HUDEP-2 (cell line): ENCODE measurements at regions not wholly inside any gene's neighbourhood (a gene's known extent, or its start where the extent isn't known, plus 50 kb on each side); places are given as distances from the start of the nearest gene placed in this dataset.
"Not testable (repeated sequence)": the region's sequence is repeated elsewhere in the genome, so short reads cannot be mapped to it uniquely, and the experiment has no call there.

Source experiments
- DNase-seq, 76 experiments: peaks; one replicate each; lab custom pipeline; 2025; ENCODE audit not compliant: unreplicated experiment in 76 of 76; lab: John Stamatoyannopoulos, UW

DNA sequence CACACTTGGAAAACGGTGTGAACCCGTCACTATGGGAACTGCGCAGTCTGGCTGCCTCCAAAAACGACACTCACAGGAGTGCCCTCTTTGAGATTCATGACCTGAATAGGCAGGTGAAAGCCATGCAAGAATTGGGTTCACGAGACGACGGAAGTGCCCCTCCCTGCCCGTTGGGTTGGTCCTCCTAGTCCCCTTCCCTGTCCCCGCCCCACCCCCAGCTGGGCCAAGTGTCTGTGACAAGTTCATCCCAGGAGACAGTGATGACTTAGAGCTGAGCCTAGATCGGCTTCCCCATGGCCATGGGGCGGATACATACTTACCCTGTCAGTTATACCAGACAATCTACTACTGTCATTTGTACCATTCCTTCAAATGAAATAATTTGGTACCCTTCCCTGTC lies 1137.7 kb upstream of the CHAC2 start:
- DNase-seq = no peak

DNA sequence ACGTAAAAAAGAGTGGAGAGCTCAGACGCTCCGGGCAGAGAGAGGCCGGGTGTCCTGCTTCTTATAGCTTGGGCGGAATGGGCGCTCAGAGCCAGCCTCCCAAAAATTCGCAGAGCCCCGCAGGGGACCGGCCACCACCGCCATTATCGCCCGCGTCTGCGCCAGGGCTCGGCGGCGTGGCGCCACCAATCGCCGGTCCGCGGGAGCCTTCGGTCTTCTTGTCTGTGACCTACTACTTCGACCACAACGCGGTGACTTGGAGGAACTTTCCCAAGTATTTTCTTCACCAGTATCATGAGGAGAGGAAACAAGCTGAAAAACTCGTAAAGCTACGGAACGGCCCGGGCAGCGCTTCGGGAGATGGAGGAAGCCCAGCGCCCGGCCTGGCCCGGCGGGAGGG lies 1138.1 kb upstream of the CHAC2 start:
- DNase-seq = no peak

DNA sequence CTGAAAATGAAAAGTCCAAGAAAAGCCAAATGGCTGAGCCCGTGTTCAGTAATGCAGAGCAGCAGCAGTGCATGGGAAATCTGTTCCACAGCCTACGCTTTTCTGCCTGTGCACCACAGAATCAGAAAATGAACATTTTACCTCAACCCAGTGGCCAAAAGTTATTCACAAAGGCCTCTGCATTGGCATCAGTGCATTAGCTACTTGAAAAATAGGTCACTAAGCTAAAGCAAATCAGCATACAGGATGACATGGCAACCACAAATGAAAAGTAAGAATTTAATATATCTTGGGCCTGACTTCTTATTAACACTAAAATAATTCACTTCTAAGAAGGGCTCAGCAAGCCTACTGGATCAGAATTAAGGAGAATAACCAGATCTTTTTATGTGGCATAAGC lies 1145.3 kb upstream of the CHAC2 start:
- no peak for DNase-seq

DNA sequence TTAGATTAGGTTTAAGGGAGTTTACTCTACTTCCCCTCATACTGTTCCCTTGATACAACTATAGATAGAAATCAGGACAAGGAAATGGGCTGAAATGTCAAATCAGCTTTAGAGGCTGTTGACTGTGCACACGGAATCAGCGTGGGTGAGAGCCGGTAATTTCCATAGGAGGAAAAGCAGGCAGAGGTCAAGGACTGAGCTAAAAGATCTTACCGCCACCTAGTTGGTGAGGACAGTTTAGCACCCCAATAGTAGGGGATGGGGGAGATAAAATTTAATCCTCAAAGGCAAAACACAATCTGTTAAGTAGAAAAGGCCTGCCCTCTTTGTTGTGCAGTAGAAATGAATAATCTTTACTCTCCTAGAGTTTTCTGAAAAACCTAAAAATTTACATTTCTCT lies 1154.5 kb upstream of the CHAC2 start:
- DNase-seq = no peak

DNA sequence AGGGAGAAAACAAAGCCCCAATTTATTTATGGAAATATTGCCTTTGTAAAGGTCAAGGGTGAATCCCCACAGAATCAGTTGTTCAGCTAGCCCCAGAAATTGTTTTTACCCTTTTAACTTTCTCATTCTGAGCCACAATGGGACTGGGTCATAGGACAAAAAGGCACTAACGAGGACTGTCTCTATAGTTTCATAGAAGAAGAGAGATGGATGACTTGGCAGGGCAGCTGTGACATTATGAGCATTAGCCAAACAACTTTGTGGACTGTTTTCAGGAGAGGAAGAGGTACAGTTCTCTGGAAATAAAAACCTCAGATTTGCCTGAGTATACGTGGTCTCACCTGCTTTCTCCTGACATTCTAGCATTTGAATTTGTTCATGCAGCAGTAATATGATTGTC lies 1155.8 kb upstream of the CHAC2 start:
- no peak for DNase-seq

DNA sequence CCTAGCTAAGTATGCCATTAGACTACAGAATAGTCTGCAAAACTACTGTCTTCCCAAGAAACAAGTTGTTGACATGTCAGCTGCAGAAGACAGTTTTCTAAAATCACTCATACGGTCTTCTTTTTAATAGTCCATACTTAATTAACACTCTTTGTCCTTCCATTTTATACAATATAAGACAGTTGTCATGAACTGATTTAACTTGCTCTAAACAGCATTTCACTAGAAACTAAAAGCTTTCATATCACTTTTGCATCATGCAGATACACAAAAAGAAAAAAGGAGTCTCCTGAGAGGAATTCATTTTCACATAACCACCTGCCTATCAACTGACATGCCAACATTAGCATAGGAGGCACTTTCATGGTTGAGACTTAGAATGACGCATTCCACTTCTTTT lies 1159.6 kb upstream of the CHAC2 start:
- DNase-seq = no peak

DNA sequence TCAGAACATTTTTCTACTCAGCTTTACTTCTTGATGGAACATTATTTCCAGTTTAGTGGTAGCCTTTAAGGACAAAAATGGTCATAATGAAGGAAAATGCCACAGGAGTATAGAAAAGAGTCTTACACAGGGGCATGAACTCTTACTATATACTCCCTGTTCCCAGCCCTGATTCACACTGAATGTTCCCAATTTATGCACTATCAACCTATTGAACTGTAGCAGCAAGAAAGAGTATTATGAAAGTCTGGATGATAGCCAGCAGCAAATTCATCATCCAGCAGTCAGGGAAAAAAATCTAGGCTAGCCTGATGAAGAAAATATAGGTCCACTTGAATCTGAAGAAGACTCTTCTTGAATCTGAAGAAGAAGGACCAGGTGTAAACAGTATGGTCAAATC lies 1170.3 kb upstream of the CHAC2 start:
- no peak for DNase-seq

DNA sequence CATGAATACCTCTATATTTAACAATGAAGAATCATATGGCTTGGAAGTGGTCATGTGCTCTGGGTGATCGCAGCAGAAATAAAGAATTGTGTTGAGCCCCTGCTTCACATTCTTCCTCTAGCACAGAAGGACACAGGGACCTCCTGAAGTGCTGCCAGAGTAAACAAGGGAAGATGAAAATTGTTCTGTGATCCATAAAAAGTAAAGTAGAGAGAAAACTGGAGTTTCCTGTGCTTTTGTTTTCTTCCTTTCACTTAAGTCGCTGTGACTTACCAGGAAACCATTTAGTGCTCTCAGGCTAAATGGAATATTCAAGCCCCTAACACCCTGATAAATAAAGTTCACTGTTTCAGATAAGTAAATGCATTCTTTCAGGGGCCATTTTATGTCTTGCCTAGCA lies 1173.6 kb upstream of the CHAC2 start:
- DNase-seq = no peak

DNA sequence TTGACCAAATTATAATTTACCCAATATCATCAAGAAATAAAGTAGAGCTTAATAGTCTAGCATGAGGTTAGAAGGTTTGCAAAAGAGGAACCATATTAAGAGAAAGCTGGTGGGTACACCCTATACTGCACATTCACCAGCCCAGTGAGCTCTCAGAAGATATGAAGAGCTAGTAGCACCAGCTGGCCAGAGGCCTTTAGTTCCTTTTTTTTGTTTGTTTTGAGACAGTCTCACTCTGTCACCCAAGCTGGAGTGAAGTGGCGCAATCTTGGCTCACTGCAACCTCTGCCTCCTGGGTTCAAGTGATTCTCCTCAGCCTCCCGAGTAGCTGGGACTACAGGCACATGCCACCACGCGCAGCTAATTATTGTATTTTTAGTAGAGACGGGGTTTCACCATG lies 1183.5 kb upstream of the CHAC2 start:
- not testable (repeated sequence) for DNase-seq

DNA sequence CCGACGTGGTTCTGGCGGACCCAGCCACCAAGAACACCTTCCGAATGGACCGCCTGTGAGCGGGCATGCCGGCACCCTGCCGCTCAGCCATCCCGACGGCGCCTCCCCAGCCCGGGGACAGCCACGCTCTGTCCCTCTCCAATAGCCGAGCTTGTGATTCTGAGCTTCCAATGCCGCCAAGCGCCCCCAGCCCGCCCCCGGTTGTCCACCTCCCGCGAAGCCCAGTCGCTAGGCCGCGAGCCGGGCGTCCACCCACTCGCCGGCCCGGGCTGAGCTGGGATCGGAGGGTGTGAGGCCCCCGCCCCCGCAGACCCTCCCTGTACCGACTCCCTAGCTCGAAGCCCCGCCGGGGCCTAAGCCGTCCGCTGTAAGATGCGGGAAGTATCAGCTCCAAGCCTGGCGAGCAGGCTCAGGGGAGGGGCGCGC lies 1195.1 kb upstream of the CHAC2 start:
- DNase-seq = no peak

DNA sequence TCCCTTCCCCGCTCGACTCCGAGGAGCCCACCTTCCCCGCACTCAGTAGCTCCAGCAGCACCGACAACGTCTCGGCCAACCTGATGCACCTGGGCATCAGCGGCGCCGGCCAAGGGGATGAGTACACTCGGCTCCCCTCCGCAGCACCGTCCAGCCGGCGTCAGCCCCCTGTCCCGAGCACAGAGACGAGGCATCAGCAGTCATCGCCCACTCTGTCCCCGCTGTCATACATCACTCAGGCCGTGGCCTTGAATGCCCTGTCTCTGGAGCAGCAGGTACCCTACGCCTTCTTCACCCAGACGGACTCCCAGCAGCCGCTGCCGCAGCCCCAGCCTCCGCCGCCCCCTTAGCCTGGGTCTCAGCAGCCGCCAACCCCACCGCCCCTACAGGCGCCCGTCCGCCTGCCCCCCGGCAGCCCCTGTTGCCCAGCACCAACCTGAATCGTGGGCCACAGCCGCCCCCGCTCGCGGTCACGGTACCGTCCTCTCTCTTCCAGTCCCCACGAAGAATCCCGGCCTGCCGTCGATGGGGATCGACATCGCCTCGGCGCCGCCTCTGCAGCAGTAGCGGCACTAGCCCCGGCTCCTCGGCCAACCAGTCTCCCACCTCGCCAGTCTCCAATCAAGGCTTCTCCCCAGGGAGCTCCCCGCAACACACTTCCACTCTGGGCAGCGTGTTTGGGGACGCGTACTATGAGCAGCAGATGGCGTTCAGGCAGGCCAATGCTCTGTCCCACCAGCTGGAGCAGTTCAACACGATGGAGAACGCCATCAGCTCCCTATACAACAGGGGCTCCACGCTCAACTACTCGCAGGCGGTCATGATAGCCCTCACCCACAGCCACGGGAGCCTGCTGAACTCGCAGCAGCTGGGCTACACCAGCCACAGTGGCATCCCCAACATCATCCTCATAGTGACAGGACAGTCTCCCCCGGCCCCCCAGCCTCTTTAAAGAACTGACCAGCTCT lies 1195.9 kb upstream of the CHAC2 start:
- DNase-seq = no peak

DNA sequence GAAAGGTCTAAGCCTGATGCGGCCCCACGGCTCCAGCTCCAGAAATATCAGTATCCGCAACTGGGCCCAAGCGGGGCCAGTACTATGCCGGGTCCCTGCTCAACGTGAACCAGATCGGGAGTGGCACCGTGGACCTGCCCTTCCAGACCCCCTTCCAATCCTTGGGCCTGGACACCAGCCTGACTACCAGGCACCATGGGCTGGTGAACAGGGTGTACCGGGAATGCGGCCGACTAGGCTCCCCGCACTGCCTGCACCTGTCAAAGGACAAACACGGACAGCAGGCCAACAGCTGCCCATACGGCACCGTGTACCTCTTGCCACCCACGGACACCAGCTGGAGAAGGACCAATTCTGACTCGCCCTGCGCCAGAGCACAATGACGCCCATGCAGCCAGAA lies 1196.9 kb upstream of the CHAC2 start:
- DNase-seq = no peak

DNA sequence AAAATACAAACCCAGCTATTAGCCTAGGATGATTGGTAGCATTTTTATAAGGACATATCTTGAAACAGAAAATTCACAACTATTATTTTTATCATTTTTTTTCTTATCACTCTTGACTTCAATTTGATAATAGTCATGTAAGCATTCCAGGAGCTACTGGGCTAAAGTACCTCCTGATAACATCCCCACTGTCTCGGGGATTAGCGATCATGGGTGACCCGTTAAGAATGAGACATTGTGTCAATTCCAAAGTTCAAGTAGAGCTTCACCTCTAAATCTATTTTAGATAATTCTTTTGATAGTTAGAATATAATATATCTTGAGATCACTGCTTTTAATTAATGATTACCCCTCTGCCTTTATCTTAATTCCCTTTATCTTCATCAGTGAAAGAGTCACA lies 1204.5 kb upstream of the CHAC2 start:
- DNase-seq = no peak

DNA sequence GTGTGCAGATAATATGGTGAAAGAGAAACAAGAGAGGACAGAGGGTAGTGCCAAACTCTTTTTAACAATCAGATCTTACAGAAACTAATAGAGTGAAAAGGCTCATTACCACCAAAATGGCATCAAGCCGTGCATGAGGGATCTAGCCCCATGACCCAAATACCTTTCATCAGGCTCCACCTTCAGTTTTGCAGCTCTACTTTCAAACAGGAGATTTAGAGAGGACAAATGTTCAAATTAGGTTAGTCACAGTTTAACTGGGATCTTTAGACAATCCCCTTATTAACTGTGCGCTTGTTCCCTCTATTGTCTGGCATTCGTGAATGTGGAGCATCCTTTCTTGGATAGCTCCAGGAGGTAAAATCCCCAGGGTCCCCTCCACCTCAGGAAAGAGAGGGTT lies 1209.3 kb upstream of the CHAC2 start:
- DNase-seq = no peak

DNA sequence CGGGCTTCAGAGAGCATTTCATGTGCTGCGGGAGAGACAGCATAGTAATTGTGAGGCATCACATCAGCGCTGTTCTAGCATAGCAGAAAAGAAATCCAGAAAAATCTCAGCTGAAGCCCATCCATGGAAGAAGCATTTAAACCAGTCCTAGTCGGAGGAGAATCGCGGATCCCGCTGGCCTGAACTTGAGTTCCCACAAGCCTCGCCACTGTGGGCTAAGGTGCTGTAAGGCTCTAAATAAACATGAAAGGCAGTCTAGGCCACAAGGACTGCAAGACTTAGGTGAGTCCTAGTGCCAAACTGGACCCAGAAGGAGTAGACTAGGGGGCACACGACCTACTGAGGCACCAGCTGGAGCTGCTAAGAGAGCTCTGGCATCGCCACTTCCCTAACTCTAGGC lies 1225.3 kb upstream of the CHAC2 start:
- no peak for DNase-seq

DNA sequence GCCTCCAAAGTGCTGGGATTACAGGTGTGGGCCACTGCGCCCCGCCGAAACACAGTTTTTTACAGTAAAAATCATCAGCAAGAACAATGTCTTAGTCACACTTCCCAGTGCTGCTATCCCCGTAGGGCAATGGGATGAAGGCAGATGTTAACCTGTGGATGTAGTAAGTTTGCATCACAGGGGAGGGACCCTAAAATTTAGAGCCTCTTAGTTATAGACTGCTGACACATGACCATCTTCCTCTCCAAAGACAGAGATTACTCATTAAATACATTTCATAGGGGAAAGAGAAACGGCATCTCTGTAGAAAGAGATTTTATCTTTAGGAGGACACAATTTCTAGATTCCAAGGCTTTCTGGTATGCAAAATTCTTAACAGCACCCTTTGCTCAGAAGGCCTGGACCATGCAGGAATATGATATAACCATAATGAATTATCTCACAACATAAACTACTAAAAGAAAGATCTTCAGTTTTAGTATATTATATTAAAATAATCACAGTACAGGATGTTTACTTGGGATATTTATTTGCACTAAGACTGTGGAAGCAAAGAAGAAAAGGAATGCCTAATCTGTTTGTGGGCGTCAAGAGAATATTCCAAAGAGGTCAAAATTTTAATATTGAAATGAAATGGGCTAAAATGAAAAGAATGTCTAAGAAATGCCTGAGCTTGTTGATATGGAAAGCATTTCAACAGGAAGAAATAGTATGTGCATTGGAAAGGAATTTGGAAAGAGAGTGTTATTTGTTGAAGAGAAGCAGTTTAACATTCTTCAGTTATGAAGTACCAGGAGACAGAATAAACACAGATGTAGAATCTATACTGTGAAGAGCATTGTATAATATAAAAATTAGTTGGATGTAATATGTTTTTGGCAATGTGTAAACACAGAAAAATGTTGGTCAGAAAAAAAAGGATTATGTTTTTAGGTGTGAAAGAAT lies 1228.3 kb upstream of the CHAC2 start:
- no peak for DNase-seq

DNA sequence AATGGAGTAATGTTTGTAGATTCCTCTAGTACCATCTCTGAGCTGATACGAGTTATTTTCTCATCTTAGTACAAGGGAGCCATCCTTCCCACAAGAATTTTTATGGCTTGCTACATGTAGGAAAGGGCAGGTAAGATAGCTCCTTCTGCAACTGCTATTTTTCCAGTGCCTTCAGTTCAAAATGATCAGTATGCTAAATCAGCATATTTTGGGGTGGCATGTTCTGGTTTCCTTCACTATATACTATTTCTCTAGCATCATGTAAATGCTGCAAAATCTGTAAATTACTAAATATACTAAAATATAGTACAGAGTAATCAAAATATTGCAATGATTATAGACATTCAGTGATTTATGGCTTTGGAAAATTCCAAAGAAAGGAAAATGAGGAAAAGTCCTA lies 1230.0 kb upstream of the CHAC2 start:
- no peak for DNase-seq

DNA sequence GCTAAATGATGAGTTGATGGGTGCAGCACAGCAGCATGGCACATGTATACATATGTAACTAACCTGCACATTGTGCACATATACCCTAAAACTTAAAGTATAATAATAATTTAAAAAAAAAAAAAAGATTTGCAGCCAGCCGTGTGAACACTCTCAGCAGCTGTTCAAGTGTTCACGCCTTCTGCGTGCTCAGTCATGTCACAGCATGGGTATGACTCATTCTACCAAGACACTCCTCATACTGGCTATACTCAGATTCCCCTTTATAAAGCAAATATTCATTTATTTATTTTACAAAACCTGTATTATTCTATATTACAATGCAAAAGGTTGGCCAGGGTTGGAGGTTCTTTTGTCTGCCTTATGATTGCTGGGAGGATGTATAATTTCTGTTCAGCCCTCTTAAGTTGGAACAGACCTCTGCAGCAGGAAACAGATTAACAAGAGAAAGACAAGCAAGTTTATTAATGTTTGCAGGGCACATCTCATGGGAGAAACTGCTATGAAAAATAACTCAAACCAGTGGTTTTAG lies 1230.6 kb upstream of the CHAC2 start:
- no peak for DNase-seq

DNA sequence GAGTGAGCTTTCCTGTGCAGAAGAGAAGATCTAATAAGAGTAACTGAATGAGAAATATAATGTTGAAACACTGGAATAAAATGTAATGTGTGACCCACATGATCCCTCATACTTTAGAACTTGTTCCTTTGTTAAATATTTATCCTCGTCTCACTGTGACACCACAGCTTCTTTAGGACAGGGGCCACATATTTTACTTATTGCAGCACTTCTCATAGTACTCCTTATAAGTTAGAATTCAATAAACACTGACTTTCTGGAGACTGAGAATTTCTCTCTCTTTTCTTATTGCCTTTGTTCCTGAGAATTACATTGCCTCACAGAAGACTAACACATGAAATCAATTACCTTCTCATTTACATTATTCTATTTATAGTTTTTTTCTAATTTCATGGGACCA lies 1234.6 kb upstream of the CHAC2 start:
- no peak for DNase-seq

DNA sequence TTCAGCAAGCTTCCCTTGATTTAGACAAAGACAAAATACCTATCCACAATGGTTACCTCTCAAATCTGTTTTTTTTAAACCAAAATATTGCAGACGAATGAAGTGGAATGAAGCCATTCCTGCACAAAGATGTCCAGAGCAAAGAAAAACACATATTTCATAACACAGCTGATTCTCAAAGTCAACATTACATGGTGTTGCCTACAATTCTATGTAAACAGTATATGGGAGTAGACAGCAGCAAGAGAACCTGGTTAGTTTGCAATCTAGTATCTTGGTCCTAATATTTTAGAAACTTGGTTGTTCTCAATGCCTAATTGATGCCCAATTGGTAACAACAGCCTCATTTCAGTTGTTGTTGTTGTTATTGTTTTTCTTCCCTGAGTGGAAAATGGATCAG lies 1240.9 kb upstream of the CHAC2 start:
- no peak for DNase-seq

DNA sequence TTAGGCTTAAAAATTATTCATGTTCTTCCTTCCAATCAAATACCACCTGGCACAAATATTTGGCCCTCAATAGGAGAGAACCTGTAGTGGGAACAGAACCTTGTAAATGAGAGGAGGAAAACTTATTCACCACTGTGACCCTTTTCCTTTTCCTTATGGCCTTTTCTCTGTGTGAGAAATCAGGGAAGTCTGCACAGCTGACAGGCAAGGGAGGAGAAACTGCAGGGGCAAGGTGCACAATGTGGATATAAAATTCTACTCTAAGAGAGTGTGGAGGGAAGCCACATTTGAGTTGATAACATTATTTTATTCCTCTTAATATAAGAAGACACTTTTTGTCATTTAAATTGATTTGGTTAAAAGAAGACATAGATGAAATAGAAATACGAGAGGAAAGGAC lies 1247.0 kb upstream of the CHAC2 start:
- no peak for DNase-seq
